GM12878 (cell line): ENCODE measurements at regions not wholly inside any gene's neighbourhood (a gene's known extent, or its start where the extent isn't known, plus 50 kb on each side); places are given as distances from the start of the nearest gene placed in this dataset.

Source experiments
- ATAC-seq: fragments of 200-7000 bp; cut with Tn5 transposase; 3 replicates; pipeline ENCODE4 v1.9.1; 2020; ENCODE audit warnings: mild to moderate bottlenecking, moderate library complexity
- BruUV-seq: library from RNA; stranded (reverse); fragments of 400-500 nt; replicated peaks from 2 replicates; lab custom pipeline; 2021; lab: Mats Ljungman, UMichigan
- CTCF ChIA-PET: fragments of 300-600 bp; sonication (Branson Sonifier 250); formaldehyde crosslinking; extraction: SDS; loops from one replicate; lab custom pipeline; 2021; ENCODE audit warnings: inconsistent platforms; lab: Yijun Ruan, JAX
- POLR2A ChIA-PET: fragments of 350-600 bp; formaldehyde crosslinking; extraction: SDS; loops from one replicate; lab custom pipeline; 2021; ENCODE audit warnings: inconsistent platforms; lab: Charles Lee
- RAD21 ChIA-PET: fragments of 300-600 bp; sonication (Branson Sonifier 250); formaldehyde crosslinking; loops from one replicate; lab custom pipeline; 2023; ENCODE audit warnings: antibody characterized with exemption; ENCODE audit not compliant: unreplicated experiment; lab: Charles Lee
- SMC1A ChIA-PET: fragments of 300-600 bp; sonication (Branson Sonifier 250); formaldehyde crosslinking; loops from one replicate; lab custom pipeline; 2023; ENCODE audit not compliant: unreplicated experiment, uncharacterized antibody; lab: Charles Lee
- DNase-seq: peaks from one replicate; pipeline ENCODE4 v3.0.0-alpha.2; 2011; ENCODE audit warnings: low read depth, low spot score
- FAIRE-seq: peaks from 3 replicates; lab custom pipeline; 2011; peaks lifted over from hg19 to GRCh38; lab: Jason Lieb, UNC
- H2AFZ ChIP-seq: 2 replicates; pipeline ENCODE4 v1.6.0; 2011; ENCODE audit warnings: low read depth, low read length, control low read depth; ENCODE audit not compliant: control insufficient read depth
- H3K27ac ChIP-seq: 2 replicates; pipeline ENCODE4 v1.5.1; 2011; ENCODE audit warnings: control low read depth; ENCODE audit not compliant: control insufficient read depth, insufficient read depth
- H3K27me3 ChIP-seq, 2 experiments: replicated peaks in 1 of 2; 2 replicates each; pipeline versions ENCODE4 v1.6.0 to v1.6.1; 2011; ENCODE audit warnings: low read length in 1 of 2; ENCODE audit not compliant: control insufficient read depth in 2 of 2, insufficient read depth in 2 of 2
- H3K36me3 ChIP-seq, 2 experiments: 2 replicates each; pipeline ENCODE4 v1.5.1; 2011; ENCODE audit warnings: low read length in 1 of 2; ENCODE audit not compliant: control insufficient read depth in 2 of 2, insufficient read depth in 2 of 2
- H3K4me1 ChIP-seq: 2 replicates; pipeline ENCODE4 v1.6.1; 2011; ENCODE audit warnings: mild to moderate bottlenecking, low read length, moderate library complexity, mixed read lengths; ENCODE audit not compliant: control insufficient read depth, insufficient read depth
- H3K4me2 ChIP-seq: 2 replicates; pipeline ENCODE4 v1.6.0; 2011; ENCODE audit warnings: control low read depth; ENCODE audit not compliant: control insufficient read depth, insufficient read depth
- H3K4me3 ChIP-seq: fragments of 200-600 bp; sonication (generic); 2 replicates; pipeline ENCODE4 v1.5.1; 2016
- H3K79me2 ChIP-seq: 2 replicates; pipeline ENCODE4 v1.6.0; 2011; ENCODE audit warnings: low read length; ENCODE audit not compliant: control insufficient read depth, insufficient read depth
- H3K9ac ChIP-seq: 2 replicates; pipeline ENCODE4 v1.8.0; 2011; ENCODE audit warnings: low read length, control low read depth, mixed read lengths; ENCODE audit not compliant: control insufficient read depth, insufficient read depth
- H3K9me3 ChIP-seq: replicated peaks from 3 replicates; pipeline ENCODE4 v1.5.1; 2011; ENCODE audit warnings: mild to moderate bottlenecking, low read length; ENCODE audit not compliant: control insufficient read depth, insufficient read depth
- H4K20me1 ChIP-seq: 2 replicates; pipeline ENCODE4 v1.6.0; 2011; ENCODE audit not compliant: control insufficient read depth, insufficient read depth
- CHD2 ChIP-seq: IDR thresholded peaks from 2 replicates; pipeline ENCODE4 v1.6.1; 2011; ENCODE audit warnings: low read depth, low read length, improper control_type of control experiment, borderline replicate concordance
- FOXM1 ChIP-seq: IDR thresholded peaks from 2 replicates; pipeline ENCODE4 v1.6.1; 2012; ENCODE audit warnings: low read depth, mild to moderate bottlenecking, inconsistent platforms, low read length, moderate library complexity
- KAT2A ChIP-seq: conservative IDR thresholded peaks from 2 replicates; pipeline ENCODE4 v1.6.1; 2011; ENCODE audit warnings: low read depth, low read length; ENCODE audit not compliant: control insufficient read depth
- RBBP5 ChIP-seq: fragments of 200-600 bp; sonication (generic); conservative IDR thresholded peaks from 2 replicates; pipeline ENCODE4 v1.6.1; 2016
- RUNX3 ChIP-seq: IDR thresholded peaks from 2 replicates; pipeline ENCODE4 v1.6.1; 2012; ENCODE audit warnings: low read length, inconsistent platforms
- TCF12 ChIP-seq: IDR thresholded peaks from 2 replicates; pipeline ENCODE4 v1.6.1; 2011; ENCODE audit warnings: low read depth, mild to moderate bottlenecking, low read length
- TCF3 ChIP-seq: IDR thresholded peaks from 2 replicates; pipeline ENCODE4 v1.6.1; 2012; ENCODE audit warnings: low read depth, mild to moderate bottlenecking, low read length, borderline replicate concordance; ENCODE audit not compliant: insufficient read depth
- whole genome bisulfite sequencing: methylation state at CpG from one replicate; pipeline ENCODE4 v1.1.6; 2016; ENCODE audit warnings: low lambda C conversion rate; ENCODE audit not compliant: insufficient replicate concordance, insufficient coverage; ENCODE audit errors: missing lambda C conversion rate; 5-methylcytosine and 5-hydroxymethylcytosine counted together
- in situ Hi-C: fragments of 300-500 bp; cut with MboI; formaldehyde crosslinking; loops from 9 replicates; pipeline ENCODE4 v1.14.3; 2018; ENCODE audit warnings: mixed read lengths
- intact Hi-C: fragments of 100-400 bp; cut with micrococcal nuclease; formaldehyde crosslinking; loops from one replicate; pipeline ENCODE4 v1.14.2; 2022; ENCODE audit not compliant: unreplicated experiment
- TF ChIP-seq, protein P1 (sequence below): fragments of 450-650 bp; IDR thresholded peaks from 2 replicates; pipeline ENCODE4 v1.6.1; 2017; ENCODE audit warnings: mild to moderate bottlenecking, low read depth, inconsistent platforms; ENCODE audit not compliant: poor library complexity, severe bottlenecking
- TF ChIP-seq, protein P2 (sequence below): fragments of 150-350 bp; IDR thresholded peaks from 2 replicates; pipeline ENCODE4 v1.6.1; 2014; ENCODE audit warnings: mild to moderate bottlenecking, low read depth, low read length

DNA sequence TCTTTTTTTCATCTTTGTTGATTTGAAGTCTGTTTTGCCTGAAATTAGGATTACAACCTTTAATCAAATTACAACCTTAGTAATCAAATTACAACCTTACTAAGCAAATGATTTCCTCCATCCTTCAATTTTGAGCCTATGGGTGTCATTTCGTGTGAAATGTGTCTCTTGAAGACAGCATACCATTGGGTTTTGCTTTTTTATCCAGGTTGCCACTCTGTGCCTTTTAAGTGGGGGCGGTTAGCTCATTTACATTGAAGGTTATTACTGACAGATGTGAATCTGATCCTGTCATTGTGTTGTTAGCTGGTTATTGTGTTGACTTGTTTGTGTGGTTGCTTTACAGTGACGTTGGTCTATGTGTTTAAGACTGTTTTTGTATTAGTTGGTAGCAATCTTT, 74.8 kb upstream of the BCL9 start:
- H3K9ac ChIP-seq, result no peak overlapping the region
- SMC1A ChIA-PET, result no interaction called here
- TF ChIP-seq CHD2 (no peak), RBBP5 (no peak), TCF3 (no peak), FOXM1 (no peak), KAT2A (no peak), TCF12 (no peak), RUNX3 (no peak)
- TF ChIP-seq, protein P1, sequence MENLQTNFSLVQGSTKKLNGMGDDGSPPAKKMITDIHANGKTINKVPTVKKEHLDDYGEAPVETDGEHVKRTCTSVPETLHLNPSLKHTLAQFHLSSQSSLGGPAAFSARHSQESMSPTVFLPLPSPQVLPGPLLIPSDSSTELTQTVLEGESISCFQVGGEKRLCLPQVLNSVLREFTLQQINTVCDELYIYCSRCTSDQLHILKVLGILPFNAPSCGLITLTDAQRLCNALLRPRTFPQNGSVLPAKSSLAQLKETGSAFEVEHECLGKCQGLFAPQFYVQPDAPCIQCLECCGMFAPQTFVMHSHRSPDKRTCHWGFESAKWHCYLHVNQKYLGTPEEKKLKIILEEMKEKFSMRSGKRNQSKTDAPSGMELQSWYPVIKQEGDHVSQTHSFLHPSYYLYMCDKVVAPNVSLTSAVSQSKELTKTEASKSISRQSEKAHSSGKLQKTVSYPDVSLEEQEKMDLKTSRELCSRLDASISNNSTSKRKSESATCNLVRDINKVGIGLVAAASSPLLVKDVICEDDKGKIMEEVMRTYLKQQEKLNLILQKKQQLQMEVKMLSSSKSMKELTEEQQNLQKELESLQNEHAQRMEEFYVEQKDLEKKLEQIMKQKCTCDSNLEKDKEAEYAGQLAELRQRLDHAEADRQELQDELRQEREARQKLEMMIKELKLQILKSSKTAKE, result no peak
- TF ChIP-seq, protein P2, sequence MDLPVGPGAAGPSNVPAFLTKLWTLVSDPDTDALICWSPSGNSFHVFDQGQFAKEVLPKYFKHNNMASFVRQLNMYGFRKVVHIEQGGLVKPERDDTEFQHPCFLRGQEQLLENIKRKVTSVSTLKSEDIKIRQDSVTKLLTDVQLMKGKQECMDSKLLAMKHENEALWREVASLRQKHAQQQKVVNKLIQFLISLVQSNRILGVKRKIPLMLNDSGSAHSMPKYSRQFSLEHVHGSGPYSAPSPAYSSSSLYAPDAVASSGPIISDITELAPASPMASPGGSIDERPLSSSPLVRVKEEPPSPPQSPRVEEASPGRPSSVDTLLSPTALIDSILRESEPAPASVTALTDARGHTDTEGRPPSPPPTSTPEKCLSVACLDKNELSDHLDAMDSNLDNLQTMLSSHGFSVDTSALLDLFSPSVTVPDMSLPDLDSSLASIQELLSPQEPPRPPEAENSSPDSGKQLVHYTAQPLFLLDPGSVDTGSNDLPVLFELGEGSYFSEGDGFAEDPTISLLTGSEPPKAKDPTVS, result no peak
- TF ChIP-seq, all 136 proteins: peak for 0
- no peaks in the 10 kb centered on the region; the same call in 2 of the 3 replicates for H3K9me3 ChIP-seq
- RAD21 ChIA-PET, result no interaction called here
- DNase-seq (no peak), FAIRE-seq (no peak), ATAC-seq (no peak)
- H3K4me1 ChIP-seq, result no peaks in the 10 kb centered on the region
- no peaks in the 10 kb centered on the region for H3K79me2 ChIP-seq
- H3K27me3 ChIP-seq, result no peaks in the 10 kb centered on the region
- in situ Hi-C loops, result no loop called here
- POLR2A ChIA-PET, result no interaction called here
- H3K4me3 ChIP-seq, result no peak overlapping the region
- H2AFZ ChIP-seq, result no peak overlapping the region
- no peaks in the 10 kb centered on the region for H3K36me3 ChIP-seq
- no TSS peak for BruUV-seq
- CTCF ChIA-PET, result no interaction called here
- H3K4me2 ChIP-seq, result no peak overlapping the region
- intact Hi-C loops, result no loop called here
- WGBS, result 0% methylated on average over 3 of the region's 3 CpGs
- no peaks in the 10 kb centered on the region for H4K20me1 ChIP-seq
- no peak overlapping the region for H3K27ac ChIP-seq
